Stomach (tissue), 4 donors: ENCODE measurements at regions not wholly inside any gene's neighbourhood (a gene's known extent, or its start where the extent isn't known, plus 50 kb on each side); places are given as distances from the start of the nearest gene placed in this dataset.

Source experiments
- EP300 ChIP-seq: sonication (generic); formaldehyde crosslinking; IDR thresholded peaks from one replicate; pipeline ENCODE4 v1.6.1; 2017; ENCODE audit warnings: antibody characterized with exemption
- POLR2A ChIP-seq, 4 donors: fragments of 450-650 bp; IDR thresholded peaks; one replicate each; pipeline ENCODE4 v1.6.1; 2016; ENCODE audit warnings: antibody characterized with exemption in 4 of 4, control low read depth in 2 of 4, mild to moderate bottlenecking in 1 of 4, moderate library complexity in 1 of 4
- POLR2AphosphoS5 ChIP-seq, 3 donors: sonication (generic); formaldehyde crosslinking; IDR thresholded peaks; one replicate each; pipeline ENCODE4 v1.6.1; 2016; ENCODE audit warnings: antibody characterized with exemption in 3 of 3

DNA sequence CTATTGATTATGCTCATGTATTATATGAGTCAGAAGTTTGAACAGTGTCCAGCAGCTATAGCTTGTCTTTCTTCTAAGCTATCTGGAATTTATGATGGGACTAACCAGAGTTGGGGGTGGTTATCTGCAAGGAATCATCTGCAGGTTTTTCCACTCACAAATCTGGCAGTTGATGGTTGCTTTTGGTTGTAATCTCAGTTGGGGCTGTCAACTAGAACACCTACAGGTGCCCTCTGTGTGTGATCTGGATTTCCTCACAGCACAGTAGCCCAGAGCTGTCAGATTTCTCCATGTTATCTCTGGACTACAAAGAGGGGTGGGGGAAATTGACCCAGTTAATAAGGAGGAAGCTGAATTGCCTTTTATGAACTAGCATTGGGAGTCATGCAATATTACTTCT lies 51.4 kb upstream of the MAP9 start:
- TF ChIP-seq POLR2AphosphoS5 (IDR thresholded peaks at IDR 0.05): no peak
- no peak for TF ChIP-seq POLR2A (IDR thresholded peaks at IDR 0.05)
- no peak for TF ChIP-seq EP300
